ENCODE measurements at regions not wholly inside any gene's neighbourhood (a gene's known extent, or its start where the extent isn't known, plus 50 kb on each side); places are given as distances from the start of the nearest gene placed in this dataset.

DNA sequence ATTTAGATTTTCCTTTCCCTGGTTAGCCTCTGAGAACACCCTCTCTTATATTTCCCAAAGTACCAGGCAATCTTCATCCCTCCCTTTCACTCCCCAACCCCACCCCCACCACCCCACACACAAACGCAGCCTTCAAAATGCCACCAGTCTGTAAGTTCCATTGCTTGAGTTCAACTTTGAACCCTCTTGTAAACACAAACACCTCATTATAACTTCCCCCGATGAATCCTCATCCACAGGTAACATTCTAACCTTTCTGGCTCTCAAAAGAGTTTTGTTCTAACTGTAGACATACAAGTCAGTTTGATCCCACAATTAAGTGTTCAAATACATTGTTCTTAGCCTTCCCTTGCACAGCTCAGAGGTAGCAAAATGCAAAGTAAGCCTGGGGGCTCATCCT is 199.4 kb upstream of the FOXN3 start:
- peak overlapping the region; percentile 98 for H3K27ac Mint-ChIP-seq (ENCODE audit: unreplicated experiment)
- peaks cover 21% of the 10 kb centered on the region for H3K9me3 Mint-ChIP-seq (ENCODE audit: unreplicated experiment)
- TF ChIP-seq, protein P1, sequence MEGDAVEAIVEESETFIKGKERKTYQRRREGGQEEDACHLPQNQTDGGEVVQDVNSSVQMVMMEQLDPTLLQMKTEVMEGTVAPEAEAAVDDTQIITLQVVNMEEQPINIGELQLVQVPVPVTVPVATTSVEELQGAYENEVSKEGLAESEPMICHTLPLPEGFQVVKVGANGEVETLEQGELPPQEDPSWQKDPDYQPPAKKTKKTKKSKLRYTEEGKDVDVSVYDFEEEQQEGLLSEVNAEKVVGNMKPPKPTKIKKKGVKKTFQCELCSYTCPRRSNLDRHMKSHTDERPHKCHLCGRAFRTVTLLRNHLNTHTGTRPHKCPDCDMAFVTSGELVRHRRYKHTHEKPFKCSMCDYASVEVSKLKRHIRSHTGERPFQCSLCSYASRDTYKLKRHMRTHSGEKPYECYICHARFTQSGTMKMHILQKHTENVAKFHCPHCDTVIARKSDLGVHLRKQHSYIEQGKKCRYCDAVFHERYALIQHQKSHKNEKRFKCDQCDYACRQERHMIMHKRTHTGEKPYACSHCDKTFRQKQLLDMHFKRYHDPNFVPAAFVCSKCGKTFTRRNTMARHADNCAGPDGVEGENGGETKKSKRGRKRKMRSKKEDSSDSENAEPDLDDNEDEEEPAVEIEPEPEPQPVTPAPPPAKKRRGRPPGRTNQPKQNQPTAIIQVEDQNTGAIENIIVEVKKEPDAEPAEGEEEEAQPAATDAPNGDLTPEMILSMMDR (IDR thresholded peaks at IDR 0.05; ENCODE audit: partially characterized antibody, unreplicated experiment) = no peak
- H3K4me1 Mint-ChIP-seq (ENCODE audit: low read depth, unreplicated experiment) = peaks cover 57% of the 10 kb centered on the region
- H3K27me3 Mint-ChIP-seq (ENCODE audit: unreplicated experiment) = peaks cover 11% of the 10 kb centered on the region
- peak overlapping the region; percentile 96 for H3K4me3 Mint-ChIP-seq (ENCODE audit: unreplicated experiment)
- H3K36me3 Mint-ChIP-seq (ENCODE audit: unreplicated experiment) = no peaks in the 10 kb centered on the region
- DNase-seq = no peak

- TF ChIP-seq, protein P1 (IDR thresholded peaks at IDR 0.05; ENCODE audit: partially characterized antibody, unreplicated experiment) = no peak
- Mint-ChIP-seq H3K4me3 (ENCODE audit: unreplicated experiment) (peak overlapping the region; percentile 72), H3K4me1 (ENCODE audit: low read depth, unreplicated experiment) (peaks cover 53% of the 10 kb centered on the region), H3K36me3 (ENCODE audit: unreplicated experiment) (peaks cover 9% of the 10 kb centered on the region), H3K9me3 (ENCODE audit: unreplicated experiment) (peaks cover 16% of the 10 kb centered on the region), H3K27me3 (ENCODE audit: unreplicated experiment) (peaks cover 11% of the 10 kb centered on the region), H3K27ac (ENCODE audit: unreplicated experiment) (no peak overlapping the region)
- no peak for DNase-seq
Measured at GRCh38 chr14:89615421-89615820, 198.4 kb upstream of the FOXN3 start.

- H3K4me3 Mint-ChIP-seq (ENCODE audit: unreplicated experiment) = peak overlapping the region; percentile 46
- TF ChIP-seq, protein P1 (IDR thresholded peaks at IDR 0.05; ENCODE audit: partially characterized antibody, unreplicated experiment) = no peak
- no peak for DNase-seq
- H3K9me3 Mint-ChIP-seq (ENCODE audit: unreplicated experiment) = peaks cover 12% of the 10 kb centered on the region
- peaks cover 8% of the 10 kb centered on the region for H3K27me3 Mint-ChIP-seq (ENCODE audit: unreplicated experiment)
- H3K27ac Mint-ChIP-seq (ENCODE audit: unreplicated experiment) = peak overlapping the region; percentile 19
- H3K4me1 Mint-ChIP-seq (ENCODE audit: low read depth, unreplicated experiment) = peaks cover 45% of the 10 kb centered on the region
- H3K36me3 Mint-ChIP-seq (ENCODE audit: unreplicated experiment) = peaks cover 10% of the 10 kb centered on the region
Measured at GRCh38 chr14:89614009-89614691, 197.1 kb upstream of the FOXN3 start.

DNA sequence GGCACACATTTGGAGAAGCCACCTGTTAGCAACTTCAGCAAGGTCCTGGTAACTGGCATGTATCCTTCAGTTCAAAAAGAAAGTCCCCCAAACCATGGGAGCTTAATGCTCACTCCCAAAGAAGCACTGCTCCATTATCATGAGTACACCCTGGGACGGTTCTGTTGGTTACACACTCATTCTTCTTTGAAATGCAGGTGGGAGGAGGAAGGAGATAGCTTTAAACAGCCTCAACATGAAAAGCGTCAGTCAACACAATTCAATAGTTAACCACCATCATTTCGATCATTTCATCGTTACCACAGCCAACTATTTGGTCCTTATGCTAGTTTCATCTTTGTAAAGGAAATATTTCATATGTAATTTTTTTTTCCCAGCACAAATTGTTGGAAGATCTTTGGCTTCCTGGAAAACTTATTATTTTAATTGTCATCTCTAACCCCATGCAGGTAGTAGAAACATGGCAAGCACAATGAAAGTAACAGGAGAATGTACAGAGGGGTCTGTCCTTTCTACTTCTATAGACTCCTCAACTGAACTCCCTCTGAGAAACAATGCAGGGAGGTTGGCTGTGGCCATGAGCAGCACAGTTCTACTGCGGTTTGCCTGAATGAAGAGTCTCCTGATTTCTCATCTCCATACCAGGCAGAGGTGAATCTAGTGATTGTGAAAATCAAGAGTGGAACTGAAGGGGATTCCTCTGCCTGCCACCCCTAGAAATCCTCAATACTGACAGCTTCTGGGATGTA is 196.4 kb upstream of the FOXN3 start:
- Mint-ChIP-seq H3K4me1 (ENCODE audit: low read depth, unreplicated experiment) (peaks cover 45% of the 10 kb centered on the region), H3K4me3 (ENCODE audit: unreplicated experiment) (peak overlapping the region; percentile 40), H3K27ac (ENCODE audit: unreplicated experiment) (peak overlapping the region; percentile 30), H3K9me3 (ENCODE audit: unreplicated experiment) (peaks cover 10% of the 10 kb centered on the region), H3K27me3 (ENCODE audit: unreplicated experiment) (peaks cover 8% of the 10 kb centered on the region), H3K36me3 (ENCODE audit: unreplicated experiment) (peaks cover 15% of the 10 kb centered on the region)
- TF ChIP-seq, protein P1 (IDR thresholded peaks at IDR 0.05; ENCODE audit: partially characterized antibody, unreplicated experiment) = no peak
- no peak for DNase-seq

Data from glutamatergic neuron (in vitro differentiated cells).